ENCODE measurements at regions not wholly inside any gene's neighbourhood (a gene's known extent, or its start where the extent isn't known, plus 50 kb on each side); places are given as distances from the start of the nearest gene placed in this dataset.
A peak's percentile ranks its signal among the peaks of the same experiment; 100 is the strongest.
"Not testable (repeated sequence)": the region's sequence is repeated elsewhere in the genome, so short reads cannot be mapped to it uniquely, and the experiment has no call there.

GRCh38 chr11:115981104-115981481 lies 476.9 kb upstream of the CADM1 start:
- no peak overlapping the region for H3K4me3 ChIP-seq (ENCODE audit: low read depth, low read length)
- H3K9me3 Mint-ChIP-seq (ENCODE audit: unreplicated experiment), result no peaks in the 10 kb centered on the region
- no peak for DNase-seq
- TF ChIP-seq, protein P1, sequence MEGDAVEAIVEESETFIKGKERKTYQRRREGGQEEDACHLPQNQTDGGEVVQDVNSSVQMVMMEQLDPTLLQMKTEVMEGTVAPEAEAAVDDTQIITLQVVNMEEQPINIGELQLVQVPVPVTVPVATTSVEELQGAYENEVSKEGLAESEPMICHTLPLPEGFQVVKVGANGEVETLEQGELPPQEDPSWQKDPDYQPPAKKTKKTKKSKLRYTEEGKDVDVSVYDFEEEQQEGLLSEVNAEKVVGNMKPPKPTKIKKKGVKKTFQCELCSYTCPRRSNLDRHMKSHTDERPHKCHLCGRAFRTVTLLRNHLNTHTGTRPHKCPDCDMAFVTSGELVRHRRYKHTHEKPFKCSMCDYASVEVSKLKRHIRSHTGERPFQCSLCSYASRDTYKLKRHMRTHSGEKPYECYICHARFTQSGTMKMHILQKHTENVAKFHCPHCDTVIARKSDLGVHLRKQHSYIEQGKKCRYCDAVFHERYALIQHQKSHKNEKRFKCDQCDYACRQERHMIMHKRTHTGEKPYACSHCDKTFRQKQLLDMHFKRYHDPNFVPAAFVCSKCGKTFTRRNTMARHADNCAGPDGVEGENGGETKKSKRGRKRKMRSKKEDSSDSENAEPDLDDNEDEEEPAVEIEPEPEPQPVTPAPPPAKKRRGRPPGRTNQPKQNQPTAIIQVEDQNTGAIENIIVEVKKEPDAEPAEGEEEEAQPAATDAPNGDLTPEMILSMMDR (IDR thresholded peaks at IDR 0.05; ENCODE audit: insufficient read depth in 1 of 2, low read depth in 1 of 2, low read length in 1 of 2, severe bottlenecking in 1 of 2, unreplicated experiment in 1 of 2), result no peak
- H3K27ac Mint-ChIP-seq (ENCODE audit: unreplicated experiment), result no peak overlapping the region
- no peaks in the 10 kb centered on the region for H3K36me3 Mint-ChIP-seq (ENCODE audit: insufficient read depth, unreplicated experiment)
- ChIA-PET CTCF (no interaction called here), POLR2A (no interaction called here)
- BruUV-seq (replicated peaks), result no TSS peak
- H3K36me3 ChIP-seq (ENCODE audit: control insufficient read depth, insufficient read depth, low read length), result no peaks in the 10 kb centered on the region
- H3K4me1 Mint-ChIP-seq (ENCODE audit: low read depth, unreplicated experiment), result no peaks in the 10 kb centered on the region
- intact Hi-C loops (cut with micrococcal nuclease; ENCODE audit: unreplicated experiment), result loop anchor here (10.0 kb wide), 1 partner anchor 656 kb away; no protein-coding TSS in a partner anchor
- no peaks in the 10 kb centered on the region for H3K4me1 ChIP-seq
- no peaks in the 10 kb centered on the region for H3K9me3 ChIP-seq
- H3K27me3 Mint-ChIP-seq (ENCODE audit: insufficient read depth, unreplicated experiment), result peaks cover 16% of the 10 kb centered on the region
- peaks cover 2% of the 10 kb centered on the region; the same call in 1 of the 2 replicates for H3K27me3 ChIP-seq (replicated peaks; ENCODE audit: control insufficient read depth, insufficient read depth, low read length)
- no peak overlapping the region for H3K4me3 Mint-ChIP-seq (ENCODE audit: unreplicated experiment)

DNA sequence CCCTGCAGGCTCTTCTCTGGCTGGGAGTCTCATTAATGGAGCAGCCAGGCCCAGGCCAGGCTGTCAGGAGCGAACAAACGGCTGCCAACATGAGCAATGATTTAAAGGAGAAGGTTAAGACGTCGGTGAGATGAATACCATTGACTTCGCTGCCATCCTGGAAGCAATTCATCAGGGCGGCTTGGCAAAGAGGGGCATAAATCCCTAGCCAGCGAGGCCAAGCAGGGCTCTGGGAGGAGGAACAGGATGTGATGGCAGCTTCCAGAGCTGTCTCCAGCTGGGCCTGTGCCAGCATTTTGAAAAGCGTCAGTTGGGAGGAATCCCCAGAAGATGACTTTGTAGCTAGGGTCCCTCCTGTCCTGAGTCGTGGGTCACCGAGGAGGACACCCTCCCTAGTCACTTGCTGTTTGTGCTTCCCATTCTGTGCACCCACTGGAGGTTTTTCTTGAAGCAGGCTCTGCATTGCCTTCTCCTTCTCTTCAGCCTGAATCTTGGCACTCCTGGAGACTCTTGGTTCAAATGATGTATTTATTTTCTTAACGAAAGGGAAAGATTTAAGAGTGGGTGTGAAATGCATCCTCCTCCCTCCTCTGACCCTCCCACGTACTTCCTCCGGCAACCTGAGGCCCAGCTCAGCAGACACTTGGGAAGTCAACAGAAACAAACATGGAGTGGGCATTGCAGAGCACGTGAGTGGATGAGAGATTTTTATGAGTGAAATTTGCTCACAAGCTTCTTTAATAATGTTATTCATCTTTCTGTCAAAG lies 476.3 kb upstream of the CADM1 start:
- TF ChIP-seq, protein P1 (IDR thresholded peaks at IDR 0.05; ENCODE audit: insufficient read depth in 1 of 2, low read depth in 1 of 2, low read length in 1 of 2, severe bottlenecking in 1 of 2, unreplicated experiment in 1 of 2), result no peak
- no TSS peak for BruUV-seq (replicated peaks)

GRCh38 chr11:115974703-115975102 lies 470.5 kb upstream of the CADM1 start:
- TF ChIP-seq, protein P1 (IDR thresholded peaks at IDR 0.05; ENCODE audit: insufficient read depth in 1 of 2, low read depth in 1 of 2, low read length in 1 of 2, severe bottlenecking in 1 of 2, unreplicated experiment in 1 of 2), result no peak
- H3K4me1 ChIP-seq, result no peaks in the 10 kb centered on the region
- CTCF ChIA-PET, result interaction anchor here (0.6 kb wide), 1 partner anchor 560 kb away, joined by 3 read pairs; no protein-coding TSS in a partner anchor
- intact Hi-C loops (cut with micrococcal nuclease; ENCODE audit: unreplicated experiment), result no loop called here
- Mint-ChIP-seq H3K36me3 (ENCODE audit: insufficient read depth, unreplicated experiment) (no peaks in the 10 kb centered on the region), H3K4me3 (ENCODE audit: unreplicated experiment) (no peak overlapping the region), H3K27me3 (ENCODE audit: insufficient read depth, unreplicated experiment) (peaks cover 18% of the 10 kb centered on the region), H3K4me1 (ENCODE audit: low read depth, unreplicated experiment) (no peaks in the 10 kb centered on the region), H3K9me3 (ENCODE audit: unreplicated experiment) (no peaks in the 10 kb centered on the region), H3K27ac (ENCODE audit: unreplicated experiment) (no peak overlapping the region)
- DNase-seq, result no peak
- H3K36me3 ChIP-seq (ENCODE audit: control insufficient read depth, insufficient read depth, low read length), result no peaks in the 10 kb centered on the region
- no peaks in the 10 kb centered on the region for H3K9me3 ChIP-seq
- BruUV-seq (replicated peaks), result no TSS peak
- H3K27me3 ChIP-seq (replicated peaks; ENCODE audit: control insufficient read depth, insufficient read depth, low read length), result no peaks in the 10 kb centered on the region; the same call in 1 of the 2 replicates
- POLR2A ChIA-PET, result no interaction called here
- H3K4me3 ChIP-seq (ENCODE audit: low read depth, low read length), result no peak overlapping the region

More for the DNA sequence above, 476.3 kb upstream of the CADM1 start:
- Mint-ChIP-seq H3K27me3 (ENCODE audit: insufficient read depth, unreplicated experiment) (peaks cover 14% of the 10 kb centered on the region), H3K9me3 (ENCODE audit: unreplicated experiment) (no peaks in the 10 kb centered on the region), H3K27ac (ENCODE audit: unreplicated experiment) (no peak overlapping the region), H3K36me3 (ENCODE audit: insufficient read depth, unreplicated experiment) (no peaks in the 10 kb centered on the region), H3K4me1 (ENCODE audit: low read depth, unreplicated experiment) (no peaks in the 10 kb centered on the region), H3K4me3 (ENCODE audit: unreplicated experiment) (no peak overlapping the region)
- H3K36me3 ChIP-seq (ENCODE audit: control insufficient read depth, insufficient read depth, low read length), result no peaks in the 10 kb centered on the region
- ChIA-PET POLR2A (no interaction called here), CTCF (no interaction called here)
- H3K9me3 ChIP-seq, result no peaks in the 10 kb centered on the region
- peaks cover 2% of the 10 kb centered on the region; the same call in 1 of the 2 replicates for H3K27me3 ChIP-seq (replicated peaks; ENCODE audit: control insufficient read depth, insufficient read depth, low read length)
- no peaks in the 10 kb centered on the region for H3K4me1 ChIP-seq
- no peak for DNase-seq
- H3K4me3 ChIP-seq (ENCODE audit: low read depth, low read length), result no peak overlapping the region
- intact Hi-C loops (cut with micrococcal nuclease; ENCODE audit: unreplicated experiment), result loop anchor here (10.0 kb wide), 1 partner anchor 656 kb away; no protein-coding TSS in a partner anchor

GRCh38 chr11:115967203-115967602 lies 463.0 kb upstream of the CADM1 start:
- H3K27ac Mint-ChIP-seq (ENCODE audit: unreplicated experiment); H3K9me3 Mint-ChIP-seq (ENCODE audit: unreplicated experiment); H3K9me3 ChIP-seq; H3K27me3 Mint-ChIP-seq (ENCODE audit: insufficient read depth, unreplicated experiment); H3K4me1 ChIP-seq; H3K4me1 Mint-ChIP-seq (ENCODE audit: low read depth, unreplicated experiment); H3K4me3 ChIP-seq (ENCODE audit: low read depth, low read length); CTCF ChIA-PET; BruUV-seq (replicated peaks); H3K4me3 Mint-ChIP-seq (ENCODE audit: unreplicated experiment); POLR2A ChIA-PET; H3K27me3 ChIP-seq (replicated peaks; ENCODE audit: control insufficient read depth, insufficient read depth, low read length); intact Hi-C loops (cut with micrococcal nuclease; ENCODE audit: unreplicated experiment); H3K36me3 Mint-ChIP-seq (ENCODE audit: insufficient read depth, unreplicated experiment); H3K36me3 ChIP-seq (ENCODE audit: control insufficient read depth, insufficient read depth, low read length): not testable (repeated sequence)
- peak; percentile 54 to 60 for DNase-seq

All from Caco-2 (cell line).